ENCODE measurements at regions not wholly inside any gene's neighbourhood (a gene's known extent, or its start where the extent isn't known, plus 50 kb on each side); places are given as distances from the start of the nearest gene placed in this dataset.
A peak's percentile ranks its signal among the peaks of the same experiment; 100 is the strongest.

DNA sequence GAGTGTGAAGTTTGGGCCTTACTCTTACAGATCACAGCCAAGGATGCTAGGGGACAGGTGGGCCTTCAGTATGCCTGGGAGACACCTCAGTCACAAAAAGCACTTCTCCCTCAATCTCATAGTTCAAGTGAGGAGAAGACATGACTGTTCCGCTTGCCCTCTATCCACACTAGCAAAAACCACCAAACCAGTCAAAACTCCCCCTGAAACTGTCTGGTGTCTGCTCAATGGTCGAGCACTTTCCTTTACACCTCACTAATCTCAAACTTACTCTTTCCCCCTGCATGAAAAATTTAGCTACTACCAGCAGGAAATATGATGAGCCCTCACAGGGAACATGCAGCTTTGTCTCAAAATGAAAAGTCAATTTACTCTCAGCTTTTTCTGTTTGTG lies 232.2 kb downstream of the TRIB2 start:
- Histone ChIP-seq H3K27ac (peak overlapping the region in 1 of 4 donors; percentile 39), H3K4me3 (no peak overlapping the region), H3K36me3 (no peaks in the 10 kb centered on the region), H3K4me1 (no peaks in the 10 kb centered on the region), H3K9me3 (no peaks in the 10 kb centered on the region), H3K27me3 (no peaks in the 10 kb centered on the region)
- TF ChIP-seq, protein P1, sequence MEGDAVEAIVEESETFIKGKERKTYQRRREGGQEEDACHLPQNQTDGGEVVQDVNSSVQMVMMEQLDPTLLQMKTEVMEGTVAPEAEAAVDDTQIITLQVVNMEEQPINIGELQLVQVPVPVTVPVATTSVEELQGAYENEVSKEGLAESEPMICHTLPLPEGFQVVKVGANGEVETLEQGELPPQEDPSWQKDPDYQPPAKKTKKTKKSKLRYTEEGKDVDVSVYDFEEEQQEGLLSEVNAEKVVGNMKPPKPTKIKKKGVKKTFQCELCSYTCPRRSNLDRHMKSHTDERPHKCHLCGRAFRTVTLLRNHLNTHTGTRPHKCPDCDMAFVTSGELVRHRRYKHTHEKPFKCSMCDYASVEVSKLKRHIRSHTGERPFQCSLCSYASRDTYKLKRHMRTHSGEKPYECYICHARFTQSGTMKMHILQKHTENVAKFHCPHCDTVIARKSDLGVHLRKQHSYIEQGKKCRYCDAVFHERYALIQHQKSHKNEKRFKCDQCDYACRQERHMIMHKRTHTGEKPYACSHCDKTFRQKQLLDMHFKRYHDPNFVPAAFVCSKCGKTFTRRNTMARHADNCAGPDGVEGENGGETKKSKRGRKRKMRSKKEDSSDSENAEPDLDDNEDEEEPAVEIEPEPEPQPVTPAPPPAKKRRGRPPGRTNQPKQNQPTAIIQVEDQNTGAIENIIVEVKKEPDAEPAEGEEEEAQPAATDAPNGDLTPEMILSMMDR (IDR thresholded peaks at IDR 0.05) = no peak
- TF ChIP-seq POLR2A (IDR thresholded peaks at IDR 0.05) = no peak
- DNase-seq = no peak

GRCh38 chr2:12949406-12949805 lies 232.7 kb downstream of the TRIB2 start:
- Histone ChIP-seq H3K4me3 (no peak overlapping the region), H3K27ac (peak overlapping the region in 1 of 4 donors; percentile 39), H3K9me3 (no peaks in the 10 kb centered on the region), H3K36me3 (no peaks in the 10 kb centered on the region), H3K27me3 (no peaks in the 10 kb centered on the region), H3K4me1 (no peaks in the 10 kb centered on the region)
- TF ChIP-seq, protein P1 (IDR thresholded peaks at IDR 0.05) = no peak
- TF ChIP-seq POLR2A (IDR thresholded peaks at IDR 0.05) = no peak
- no peak for DNase-seq

DNA sequence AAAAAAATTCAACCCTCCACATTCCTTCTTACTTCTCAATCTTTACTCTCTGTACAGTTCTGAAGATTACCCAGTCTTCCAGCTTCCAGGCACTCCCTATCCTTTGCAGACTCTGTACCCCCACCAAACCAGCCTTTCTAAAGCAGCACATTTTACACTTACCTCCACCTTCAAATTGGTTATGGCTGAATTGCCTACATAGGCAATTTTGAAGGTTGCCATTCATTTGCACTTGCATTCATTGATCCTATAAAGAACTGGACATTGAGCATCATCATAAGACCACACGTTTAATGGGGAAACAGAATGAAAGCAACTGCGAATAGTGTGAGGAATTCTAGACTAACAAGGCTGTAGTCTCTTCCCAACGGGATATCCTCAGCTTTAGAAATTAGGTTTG lies 233.4 kb downstream of the TRIB2 start:
- no peak for TF ChIP-seq POLR2A (IDR thresholded peaks at IDR 0.05)
- TF ChIP-seq, protein P1 (IDR thresholded peaks at IDR 0.05) = no peak
- H3K36me3 ChIP-seq = no peaks in the 10 kb centered on the region
- no peaks in the 10 kb centered on the region for H3K4me1 ChIP-seq
- no peak for DNase-seq
- H3K4me3 ChIP-seq = no peak overlapping the region
- H3K27me3 ChIP-seq = no peaks in the 10 kb centered on the region
- no peaks in the 10 kb centered on the region for H3K9me3 ChIP-seq
- no peak overlapping the region for H3K27ac ChIP-seq

DNA sequence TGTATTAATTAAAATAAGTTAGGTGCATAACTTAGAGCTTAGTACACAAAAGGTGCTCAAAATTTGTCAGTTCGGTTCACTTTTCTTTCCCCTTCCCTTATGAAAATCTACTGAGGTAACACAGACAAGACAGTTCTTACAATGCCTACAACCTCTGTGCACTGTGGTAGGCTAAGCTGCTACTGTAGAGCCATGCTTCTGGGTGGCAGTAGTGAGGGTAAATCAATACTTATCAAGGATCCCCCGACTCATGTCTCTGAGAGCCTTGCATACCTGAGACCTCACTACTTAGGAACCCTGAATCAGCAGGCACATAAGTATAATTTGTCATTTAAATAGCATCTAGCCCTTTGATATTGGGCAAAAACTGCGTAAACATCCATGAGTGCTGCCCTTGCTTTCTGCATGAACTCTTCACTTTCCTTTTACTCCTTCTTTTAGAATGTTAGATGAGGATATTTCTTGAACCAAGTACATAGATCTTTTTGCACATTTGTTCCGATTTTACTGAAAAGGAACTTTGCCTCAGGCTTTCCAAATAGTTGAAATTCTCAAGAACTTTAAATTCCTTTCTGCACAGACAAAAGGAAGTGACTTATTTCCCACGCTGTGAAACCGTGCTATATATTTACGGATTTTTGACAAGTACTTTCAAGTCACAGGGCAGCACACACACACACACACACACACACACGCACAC lies 234.4 kb downstream of the TRIB2 start:
- H3K27me3 ChIP-seq = no peaks in the 10 kb centered on the region
- H3K36me3 ChIP-seq = no peaks in the 10 kb centered on the region
- H3K27ac ChIP-seq = no peak overlapping the region
- no peak overlapping the region for H3K4me3 ChIP-seq
- no peak for DNase-seq
- no peaks in the 10 kb centered on the region for H3K4me1 ChIP-seq
- TF ChIP-seq, protein P1 (IDR thresholded peaks at IDR 0.05) = no peak
- no peak for TF ChIP-seq POLR2A (IDR thresholded peaks at IDR 0.05)
- no peaks in the 10 kb centered on the region for H3K9me3 ChIP-seq

DNA sequence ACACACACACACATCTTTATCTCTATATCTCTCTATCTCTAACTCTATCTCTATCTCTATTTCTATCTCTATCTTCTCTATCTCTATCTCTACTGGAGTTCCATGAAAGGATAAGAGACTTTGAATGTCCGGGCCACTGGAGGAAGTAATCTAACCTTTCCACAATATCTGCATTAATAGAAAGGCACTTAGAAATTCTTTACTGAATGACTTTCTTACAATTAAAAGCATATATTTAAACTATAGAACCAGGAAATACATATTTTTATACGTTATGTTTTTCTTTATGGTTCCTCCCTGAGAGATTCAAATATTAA lies 234.9 kb downstream of the TRIB2 start:
- no peaks in the 10 kb centered on the region for H3K9me3 ChIP-seq
- no peak overlapping the region for H3K27ac ChIP-seq
- no peak for DNase-seq
- TF ChIP-seq, protein P1 (IDR thresholded peaks at IDR 0.05) = no peak
- no peak for TF ChIP-seq POLR2A (IDR thresholded peaks at IDR 0.05)
- no peaks in the 10 kb centered on the region for H3K36me3 ChIP-seq
- H3K4me3 ChIP-seq = no peak overlapping the region
- H3K27me3 ChIP-seq = no peaks in the 10 kb centered on the region
- H3K4me1 ChIP-seq = no peaks in the 10 kb centered on the region

GRCh38 chr2:12953596-12953995 lies 236.9 kb downstream of the TRIB2 start:
- H3K27ac ChIP-seq = no peak overlapping the region
- DNase-seq = no peak
- no peak for TF ChIP-seq POLR2A (IDR thresholded peaks at IDR 0.05)
- TF ChIP-seq, protein P1 (IDR thresholded peaks at IDR 0.05) = no peak
- H3K36me3 ChIP-seq = no peaks in the 10 kb centered on the region
- H3K4me3 ChIP-seq = no peak overlapping the region
- no peaks in the 10 kb centered on the region for H3K9me3 ChIP-seq
- H3K27me3 ChIP-seq = no peaks in the 10 kb centered on the region
- H3K4me1 ChIP-seq = no peaks in the 10 kb centered on the region

Measured in Peyer's patch (tissue), 4 donors.